H1 (cell line): ENCODE measurements at regions not wholly inside any gene's neighbourhood (a gene's known extent, or its start where the extent isn't known, plus 50 kb on each side); places are given as distances from the start of the nearest gene placed in this dataset.

ENCODE experiments used
- CTCF ChIA-PET: fragments of 300-600 bp; sonication (Branson Sonifier 250); formaldehyde crosslinking; loops from one replicate; lab custom pipeline; 2021; ENCODE audit not compliant: partially characterized antibody; lab: Charles Lee
- POLR2A ChIA-PET: fragments of 300-600 bp; sonication (Branson Sonifier 250); formaldehyde crosslinking; loops from one replicate; lab custom pipeline; 2021; ENCODE audit warnings: inconsistent platforms; ENCODE audit not compliant: partially characterized antibody; lab: Charles Lee
- DNase-seq, 2 experiments: peaks; one replicate each; pipeline versions ENCODE4 v3.0.0 to v3.0.0-alpha.2; 2010 to 2022; ENCODE audit warnings: low spot score in 2 of 2, low read depth in 1 of 2, mixed read lengths in 1 of 2
- FAIRE-seq: peaks from 2 replicates; lab custom pipeline; 2011; peaks lifted over from hg19 to GRCh38; lab: Jason Lieb, UNC
- H2AFZ ChIP-seq: 2 replicates; pipeline ENCODE4 v1.8.1; 2012; ENCODE audit warnings: low read length, inconsistent platforms
- H2AK5ac ChIP-seq: 2 replicates; pipeline ENCODE4 v1.6.1; 2013; ENCODE audit warnings: low read depth, low read length
- H2BK120ac ChIP-seq: replicated peaks from 2 replicates; pipeline ENCODE3; 2013; ENCODE audit warnings: low read depth, low read length, inconsistent platforms
- H2BK12ac ChIP-seq: 2 replicates; pipeline ENCODE4 v1.6.1; 2013; ENCODE audit warnings: low read depth, low read length
- H2BK15ac ChIP-seq: 2 replicates; pipeline ENCODE4 v1.6.1; 2013; ENCODE audit warnings: low read length
- H2BK20ac ChIP-seq: 2 replicates; pipeline ENCODE4 v1.6.1; 2013; ENCODE audit warnings: low read length
- H2BK5ac ChIP-seq: 2 replicates; pipeline ENCODE4 v1.6.1; 2013; ENCODE audit warnings: low read depth, low read length
- H3K14ac ChIP-seq: 2 replicates; pipeline ENCODE4 v1.6.1; 2013; ENCODE audit warnings: inconsistent platforms; ENCODE audit not compliant: insufficient read length
- H3K18ac ChIP-seq: 2 replicates; pipeline ENCODE4 v1.6.1; 2013; ENCODE audit warnings: low read length; ENCODE audit errors: extremely low read depth
- H3K23ac ChIP-seq: 2 replicates; pipeline ENCODE4 v1.6.1; 2013; ENCODE audit warnings: inconsistent platforms; ENCODE audit not compliant: insufficient read length
- H3K23me2 ChIP-seq: 2 replicates; pipeline ENCODE4 v1.6.1; 2013; ENCODE audit warnings: low read depth, low read length
- H3K27ac ChIP-seq: 2 replicates; pipeline ENCODE4 v1.6.1; 2011; ENCODE audit warnings: low read depth, low read length, inconsistent platforms
- H3K27me3 ChIP-seq, 4 experiments: replicated peaks in 1 of 4; 1 replicate in 1 of 4; 2 replicates in 3 of 4; pipeline versions ENCODE4 v1.6.1 to v1.8.1; 2011 to 2013; ENCODE audit warnings: low read length in 3 of 4, mild to moderate bottlenecking in 3 of 4, inconsistent platforms in 2 of 4, mixed read lengths in 2 of 4, moderate library complexity in 1 of 4; ENCODE audit not compliant: control insufficient read depth in 3 of 4, insufficient read depth in 3 of 4; ENCODE audit errors: extremely low read depth in 1 of 4
- H3K36me3 ChIP-seq, 4 experiments: 2 replicates each; pipeline versions ENCODE4 v1.6.1 to v1.8.1; 2011 to 2013; ENCODE audit warnings: mild to moderate bottlenecking in 4 of 4, low read length in 3 of 4, moderate library complexity in 2 of 4, control low read depth in 1 of 4, inconsistent platforms in 1 of 4; ENCODE audit not compliant: insufficient read depth in 4 of 4, control insufficient read depth in 2 of 4
- H3K4ac ChIP-seq: replicated peaks from 2 replicates; pipeline ENCODE3; 2013; ENCODE audit warnings: low read length, low read depth, mixed read lengths, inconsistent platforms; ENCODE audit not compliant: insufficient read length
- H3K4me1 ChIP-seq, 4 experiments: replicated peaks in 1 of 4; 1 replicate in 1 of 4; 2 replicates in 3 of 4; pipeline versions ENCODE4 v1.6.1 to v1.8.1; 2011 to 2013; ENCODE audit warnings: low read length in 3 of 4, inconsistent platforms in 2 of 4, mixed read lengths in 1 of 4; ENCODE audit not compliant: insufficient read depth in 4 of 4, control insufficient read depth in 3 of 4
- H3K4me2 ChIP-seq, 2 experiments: 2 replicates each; pipeline versions ENCODE4 v1.6.1 to v1.8.1; 2011 to 2013; ENCODE audit warnings: low read depth in 2 of 2, low read length in 2 of 2, control low read depth in 1 of 2, inconsistent platforms in 1 of 2, mild to moderate bottlenecking in 1 of 2; ENCODE audit not compliant: insufficient read depth in 1 of 2
- H3K4me3 ChIP-seq, 4 experiments: fragments of 200-600, 300-600 bp in 1 of 4; sonication (generic), shearing (Covaris generic), sonication (Bioruptor Twin) in 1 of 4; 2 replicates each; pipeline versions ENCODE4 v1.5.1 to v1.8.1; 2011 to 2016; ENCODE audit warnings: low read length in 4 of 4, low read depth in 3 of 4, control low read depth in 2 of 4, inconsistent platforms in 2 of 4, mild to moderate bottlenecking in 2 of 4, mixed read lengths in 1 of 4, moderate library complexity in 1 of 4; ENCODE audit not compliant: insufficient read depth in 2 of 4; ENCODE audit errors: extremely low read depth in 1 of 4
- H3K56ac ChIP-seq: replicated peaks from 2 replicates; pipeline ENCODE3; 2013; ENCODE audit warnings: low read depth, mild to moderate bottlenecking, mixed read lengths, low read length, inconsistent platforms; ENCODE audit not compliant: insufficient read length
- H3K79me1 ChIP-seq: 2 replicates; pipeline ENCODE4 v1.6.1; 2013; ENCODE audit warnings: low read depth, low read length, control low read depth
- H3K79me2 ChIP-seq, 2 experiments: 2 replicates each; pipeline versions ENCODE4 v1.6.1 to v1.8.1; 2012 to 2013; ENCODE audit warnings: low read length in 2 of 2, mild to moderate bottlenecking in 2 of 2, inconsistent platforms in 1 of 2; ENCODE audit not compliant: insufficient read depth in 2 of 2, control insufficient read depth in 1 of 2
- H3K9ac ChIP-seq, 4 experiments: replicated peaks in 1 of 4; 1 replicate in 1 of 4; 2 replicates in 3 of 4; pipeline versions ENCODE4 v1.6.1 to v1.8.1; 2011 to 2013; ENCODE audit warnings: low read depth in 3 of 4, low read length in 3 of 4, control low read depth in 2 of 4, mild to moderate bottlenecking in 2 of 4, moderate library complexity in 2 of 4, inconsistent platforms in 1 of 4; ENCODE audit errors: extremely low read depth in 1 of 4
- H3K9me3 ChIP-seq, 2 experiments: 2 replicates each; pipeline versions ENCODE4 v1.6.1 to v1.8.1; 2012 to 2013; ENCODE audit warnings: mild to moderate bottlenecking in 2 of 2, moderate library complexity in 2 of 2, control low read depth in 1 of 2, inconsistent platforms in 1 of 2, low read depth in 1 of 2, low read length in 1 of 2, mixed read lengths in 1 of 2; ENCODE audit not compliant: insufficient read depth in 2 of 2
- H4K20me1 ChIP-seq, 2 experiments: replicated peaks in 1 of 2; 2 replicates each; pipeline versions ENCODE3 to v1.8.1; 2011 to 2013; ENCODE audit warnings: inconsistent platforms in 2 of 2, low read length in 2 of 2, mild to moderate bottlenecking in 1 of 2; ENCODE audit not compliant: insufficient read depth in 2 of 2, control insufficient read depth in 1 of 2
- H4K5ac ChIP-seq: 2 replicates; pipeline ENCODE4 v1.6.1; 2013; ENCODE audit warnings: low read length, low read depth, mixed read lengths, inconsistent platforms; ENCODE audit not compliant: insufficient read length
- H4K8ac ChIP-seq: 2 replicates; pipeline ENCODE4 v1.8.0; 2013; ENCODE audit warnings: mild to moderate bottlenecking, moderate library complexity, low read length, inconsistent platforms; ENCODE audit not compliant: insufficient read depth; ENCODE audit errors: extremely low read depth
- H4K91ac ChIP-seq: replicated peaks from 2 replicates; pipeline ENCODE3; 2013; ENCODE audit warnings: low read length, mixed read lengths, inconsistent platforms; ENCODE audit not compliant: insufficient read length
- CREB1 ChIP-seq: IDR thresholded peaks from 2 replicates; pipeline ENCODE4 v1.6.1; 2012; ENCODE audit warnings: inconsistent platforms
- EP300 ChIP-seq, 2 experiments: IDR thresholded peaks; 1 replicate in 1 of 2; 2 replicates in 1 of 2; pipeline ENCODE4 v1.6.1; 2011 to 2012; ENCODE audit warnings: low read depth in 2 of 2, low read length in 2 of 2, mild to moderate bottlenecking in 2 of 2, borderline replicate concordance in 1 of 2, inconsistent platforms in 1 of 2, moderate library complexity in 1 of 2
- JUND ChIP-seq: IDR thresholded peaks from 2 replicates; pipeline ENCODE4 v1.6.1; 2011; ENCODE audit warnings: mild to moderate bottlenecking, improper control_type of control experiment, low read length
- KDM5A ChIP-seq: fragments of 200-600 bp; IDR thresholded peaks from 2 replicates; pipeline ENCODE4 v1.7.1; 2012; ENCODE audit warnings: mild to moderate bottlenecking, low read length, inconsistent platforms, mixed read lengths
- POLR2AphosphoS5 ChIP-seq: IDR thresholded peaks from 2 replicates; pipeline ENCODE4 v1.6.1; 2011; ENCODE audit warnings: low read depth, low read length
- TAF1 ChIP-seq: IDR thresholded peaks from 2 replicates; pipeline ENCODE4 v1.6.1; 2011; ENCODE audit warnings: mild to moderate bottlenecking, low read depth, low read length
- TBP ChIP-seq: IDR thresholded peaks from 2 replicates; pipeline ENCODE4 v1.6.1; 2011; ENCODE audit warnings: low read depth, low read length, improper control_type of control experiment
- TEAD4 ChIP-seq: IDR thresholded peaks from 2 replicates; pipeline ENCODE4 v1.6.1; 2012; ENCODE audit warnings: low read depth, low read length, inconsistent platforms, mixed read lengths

DNA sequence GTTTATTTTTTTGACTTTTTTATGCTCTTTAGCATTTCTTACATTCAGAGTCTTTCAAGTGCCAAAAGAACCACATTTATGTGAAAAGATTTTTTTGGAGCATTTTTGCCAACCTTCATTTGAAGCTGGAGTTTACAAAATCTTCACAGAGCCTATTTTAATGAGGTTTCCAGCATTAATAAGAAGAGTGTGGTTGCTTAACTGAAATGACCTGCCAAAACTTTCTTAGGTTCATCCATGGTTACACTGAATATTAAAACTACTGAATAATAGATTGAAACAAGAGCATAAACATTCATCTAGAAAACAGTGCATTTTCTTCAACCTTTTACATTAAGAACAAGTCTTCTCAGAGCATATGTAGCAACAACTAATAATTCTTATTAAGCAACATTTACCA is 672.3 kb upstream of the CXADR start:
- Histone ChIP-seq H3K27me3 (peaks cover 0 to 1% (median 0%) of the 10 kb centered on the region in 4 experiments; a peak in 1 of 7 replicates), H4K8ac (no peak overlapping the region), H3K27ac (no peak overlapping the region), H3K9me3 (no peaks in the 10 kb centered on the region), H3K79me1 (no peaks in the 10 kb centered on the region), H3K23me2 (no peaks in the 10 kb centered on the region), H2BK5ac (no peak overlapping the region), H3K4me2 (no peak overlapping the region), H3K36me3 (no peaks in the 10 kb centered on the region), H4K20me1 (no peaks in the 10 kb centered on the region), H2AK5ac (no peak overlapping the region), H3K9ac (no peak overlapping the region), H3K4me3 (no peak overlapping the region), H3K56ac (no peak overlapping the region), H3K79me2 (no peaks in the 10 kb centered on the region), H3K4me1 (peaks cover 0 to under 1% (median 0%) of the 10 kb centered on the region in 4 experiments; a peak in 1 of 7 replicates), H3K23ac (no peak overlapping the region), H2BK20ac (no peak overlapping the region), H2AFZ (no peak overlapping the region), H2BK12ac (no peak overlapping the region), H4K5ac (no peak overlapping the region), H3K14ac (no peak overlapping the region), H4K91ac (no peak overlapping the region), H3K18ac (no peak overlapping the region), H2BK15ac (no peak overlapping the region), H2BK120ac (no peak overlapping the region), H3K4ac (no peak overlapping the region)
- CTCF ChIA-PET, result interaction anchor here (3.5 kb wide), 1 partner anchor 11 kb away, joined by 20 read pairs; no protein-coding TSS in a partner anchor
- FAIRE-seq (no peak), DNase-seq (no peak)
- TF ChIP-seq EP300 (IDR thresholded peaks at IDR 0.05; ENCODE audit: borderline replicate concordance in 1 of 2, low read depth in 2 of 2, low read length in 2 of 2) (no peak), POLR2AphosphoS5 (no peak), TAF1 (no peak), JUND (no peak), KDM5A (no peak), TBP (no peak), TEAD4 (no peak), CREB1 (no peak)
- POLR2A ChIA-PET, result no interaction called here
